A673 (cell line): ENCODE measurements at regions not wholly inside any gene's neighbourhood (a gene's known extent, or its start where the extent isn't known, plus 50 kb on each side); places are given as distances from the start of the nearest gene placed in this dataset.

ENCODE experiments used
- BruUV-seq: library from RNA; stranded (reverse); fragments of 400-500 nt; replicated peaks from 2 replicates; lab custom pipeline; 2021; lab: Mats Ljungman, UMichigan
- CTCF ChIA-PET: fragments of 300-600 bp; sonication (Branson Sonifier 250); formaldehyde crosslinking; loops from one replicate; lab custom pipeline; 2022; ENCODE audit warnings: antibody characterized with exemption; lab: Charles Lee
- POLR2A ChIA-PET: fragments of 300-600 bp; sonication (Branson Sonifier 250); formaldehyde crosslinking; loops from one replicate; lab custom pipeline; 2022; ENCODE audit warnings: antibody characterized with exemption; ENCODE audit not compliant: low non-redundant PET; lab: Charles Lee
- DNase-seq: peaks from one replicate; pipeline ENCODE4 v3.0.0-alpha.2; 2015; ENCODE audit warnings: low spot score
- H3K27ac ChIP-seq: fragments of 200-600 bp; sonication (generic); 2 replicates; pipeline ENCODE4 v1.5.1; 2016; ENCODE audit warnings: mixed run types, low read depth, mild to moderate bottlenecking, mixed read lengths, antibody characterized with exemption, low read length; ENCODE audit not compliant: poor library complexity, severe bottlenecking
- H3K27me3 ChIP-seq: fragments of 200-600 bp; sonication (generic); replicated peaks from 2 replicates; pipeline ENCODE4 v1.6.1; 2017; ENCODE audit warnings: mixed run types, low read depth, mild to moderate bottlenecking, mixed read lengths, antibody characterized with exemption, low read length; ENCODE audit not compliant: insufficient read depth, poor library complexity
- H3K36me3 ChIP-seq: fragments of 200-600 bp; sonication (generic); 2 replicates; pipeline ENCODE4 v1.6.1; 2016; ENCODE audit warnings: mixed run types, mild to moderate bottlenecking, mixed read lengths, antibody characterized with exemption, low read length; ENCODE audit not compliant: insufficient read depth, poor library complexity, severe bottlenecking
- H3K4me1 ChIP-seq: fragments of 200-600 bp; sonication (generic); 2 replicates; pipeline ENCODE4 v1.6.1; 2017; ENCODE audit warnings: mixed run types, mild to moderate bottlenecking, mixed read lengths, antibody characterized with exemption, low read length; ENCODE audit not compliant: insufficient read depth, poor library complexity, severe bottlenecking
- H3K4me3 ChIP-seq: fragments of 200-600 bp; sonication (generic); 2 replicates; pipeline ENCODE4 v1.5.1; 2016; ENCODE audit warnings: low read depth, mixed run types, mild to moderate bottlenecking, mixed read lengths, low read length; ENCODE audit not compliant: poor library complexity, severe bottlenecking
- H3K9me3 ChIP-seq: fragments of 200-600 bp; sonication (generic); 2 replicates; pipeline ENCODE4 v1.6.1; 2016; ENCODE audit warnings: mixed run types, low read depth, mild to moderate bottlenecking, mixed read lengths, antibody characterized with exemption, low read length; ENCODE audit not compliant: poor library complexity, severe bottlenecking
- CTCF ChIP-seq: fragments of 300-800, 200-600 bp; sonication (generic); conservative IDR thresholded peaks from 2 replicates; pipeline ENCODE4 v1.5.1; 2017; ENCODE audit warnings: low read depth, mild to moderate bottlenecking, antibody characterized with exemption, low read length, moderate library complexity, mixed read lengths
- EZH2 ChIP-seq: fragments of 200-600 bp; sonication (generic); IDR thresholded peaks from 2 replicates; pipeline ENCODE4 v1.6.1; 2017; ENCODE audit warnings: borderline replicate concordance, low read depth, mild to moderate bottlenecking, mixed read lengths, antibody characterized with exemption, low read length; ENCODE audit not compliant: poor library complexity, severe bottlenecking
- intact Hi-C: fragments of 100-400 bp; cut with micrococcal nuclease; formaldehyde crosslinking; loops from one replicate; pipeline ENCODE4 v1.10.0; 2022; ENCODE audit not compliant: unreplicated experiment

- Histone ChIP-seq H3K4me3 (no peak overlapping the region), H3K27ac (no peak overlapping the region), H3K9me3 (no peaks in the 10 kb centered on the region), H3K27me3 (peaks cover 24% of the 10 kb centered on the region), H3K4me1 (no peaks in the 10 kb centered on the region), H3K36me3 (no peaks in the 10 kb centered on the region)
- ChIA-PET CTCF (no interaction called here), POLR2A (no interaction called here)
- no TSS peak for BruUV-seq
- TF ChIP-seq CTCF = no peak
- no peak for TF ChIP-seq EZH2
- intact Hi-C loops = no loop called here
- DNase-seq = no peak
Observed at GRCh38 chr2:2707206-2707991, 376.3 kb upstream of the MYT1L start.

GRCh38 chr2:2706306-2706705, 375.2 kb upstream of the MYT1L start:
- POLR2A ChIA-PET = no interaction called here
- Histone ChIP-seq H3K9me3 (no peaks in the 10 kb centered on the region), H3K4me3 (no peak overlapping the region), H3K27me3 (peaks cover 14% of the 10 kb centered on the region), H3K4me1 (no peaks in the 10 kb centered on the region), H3K27ac (no peak overlapping the region), H3K36me3 (no peaks in the 10 kb centered on the region)
- CTCF ChIA-PET = no interaction called here
- no peak for TF ChIP-seq CTCF
- no peak for TF ChIP-seq EZH2
- no TSS peak for BruUV-seq
- intact Hi-C loops = no loop called here
- DNase-seq = no peak

- TF ChIP-seq CTCF (no peak), EZH2 (no peak)
- no peak overlapping the region for H3K27ac ChIP-seq
- no TSS peak for BruUV-seq
- no peaks in the 10 kb centered on the region for H3K36me3 ChIP-seq
- no peak for DNase-seq
- no peaks in the 10 kb centered on the region for H3K9me3 ChIP-seq
- peaks cover 10% of the 10 kb centered on the region for H3K27me3 ChIP-seq
- no peak overlapping the region for H3K4me3 ChIP-seq
- no peaks in the 10 kb centered on the region for H3K4me1 ChIP-seq
- CTCF ChIA-PET = no interaction called here
- intact Hi-C loops = no loop called here
- POLR2A ChIA-PET = no interaction called here
Observed at GRCh38 chr2:2705871-2706270, 374.8 kb upstream of the MYT1L start.
